HG03196 (cell line): ENCODE measurements at regions not wholly inside any gene's neighbourhood (a gene's known extent, or its start where the extent isn't known, plus 50 kb on each side); places are given as distances from the start of the nearest gene placed in this dataset.

Experiments used
- ATAC-seq: cut with Tn5 transposase; IDR thresholded peaks from one replicate; pipeline ENCODE4 v1.9.1; 2021; ENCODE audit not compliant: unreplicated experiment

- no peak for ATAC-seq
These were observed 87.9 kb upstream of the FLRT2 start for GRCh38 chr14:85441909-85442643.

GRCh38 chr14:85442996-85443395 is 86.9 kb upstream of the FLRT2 start:
- no peak for ATAC-seq

- ATAC-seq = no peak
These were observed 85.3 kb upstream of the FLRT2 start for GRCh38 chr14:85444635-85445034.

GRCh38 chr14:85445151-85445795 is 84.7 kb upstream of the FLRT2 start:
- no peak for ATAC-seq

GRCh38 chr14:85447883-85448282 is 82.1 kb upstream of the FLRT2 start:
- ATAC-seq = no peak

GRCh38 chr14:85451421-85451820 is 78.5 kb upstream of the FLRT2 start:
- ATAC-seq = no peak

GRCh38 chr14:85453401-85454225 is 76.3 kb upstream of the FLRT2 start:
- ATAC-seq = no peak

- ATAC-seq = no peak
These were observed 75.6 kb upstream of the FLRT2 start for GRCh38 chr14:85454226-85454813.

GRCh38 chr14:85459361-85460000 is 70.5 kb upstream of the FLRT2 start:
- ATAC-seq = no peak

- ATAC-seq = no peak
These were observed 68.4 kb upstream of the FLRT2 start for GRCh38 chr14:85461432-85462133.

- no peak for ATAC-seq
These were observed 66.4 kb upstream of the FLRT2 start for GRCh38 chr14:85463512-85463911.

GRCh38 chr14:85464135-85464895 is 65.6 kb upstream of the FLRT2 start:
- no peak for ATAC-seq

- ATAC-seq = no peak
These were observed 63.3 kb upstream of the FLRT2 start for GRCh38 chr14:85466678-85467077.

- ATAC-seq = no peak
These were observed 61.1 kb upstream of the FLRT2 start for GRCh38 chr14:85468816-85469215.

GRCh38 chr14:85471156-85471555 is 58.8 kb upstream of the FLRT2 start:
- ATAC-seq = no peak

- ATAC-seq = no peak
These were observed 58.2 kb upstream of the FLRT2 start for GRCh38 chr14:85471744-85472143.

GRCh38 chr14:85474431-85474830 is 55.5 kb upstream of the FLRT2 start:
- no peak for ATAC-seq

GRCh38 chr14:85475113-85475512 is 54.8 kb upstream of the FLRT2 start:
- no peak for ATAC-seq

GRCh38 chr14:85479306-85479705 is 50.6 kb upstream of the FLRT2 start:
- ATAC-seq = no peak

- ATAC-seq = no peak
These were observed 50.2 kb upstream of the FLRT2 start for GRCh38 chr14:85479771-85480170.
